GM18517 (cell line): ENCODE measurements at regions not wholly inside any gene's neighbourhood (a gene's known extent, or its start where the extent isn't known, plus 50 kb on each side); places are given as distances from the start of the nearest gene placed in this dataset.
A peak's percentile ranks its signal among the peaks of the same experiment; 100 is the strongest.

Experiments used
- ATAC-seq: cut with Tn5 transposase; IDR thresholded peaks from one replicate; pipeline ENCODE4 v1.9.1; 2021; ENCODE audit warnings: mild to moderate bottlenecking, moderate library complexity; ENCODE audit not compliant: unreplicated experiment

DNA sequence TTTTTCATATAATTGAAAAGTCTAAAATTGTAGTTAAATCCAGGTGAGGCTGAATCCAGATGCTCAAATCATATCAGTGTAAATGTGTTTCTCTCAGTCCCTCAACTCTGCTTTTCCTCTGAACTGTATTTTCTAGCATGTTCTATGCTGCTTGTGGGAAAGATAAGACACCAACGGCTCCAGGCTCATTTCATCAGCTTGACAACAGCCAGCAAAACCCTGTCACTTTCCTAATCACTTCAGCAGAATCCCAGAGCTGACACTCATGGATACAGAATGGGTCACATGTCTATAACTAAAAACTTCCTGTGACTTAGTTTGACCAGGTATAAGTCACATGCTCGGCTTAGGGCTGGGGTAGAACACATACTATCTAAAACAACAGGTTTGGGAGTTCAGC lies 179.4 kb upstream of the ADRA1B start:
- ATAC-seq = no peak

DNA sequence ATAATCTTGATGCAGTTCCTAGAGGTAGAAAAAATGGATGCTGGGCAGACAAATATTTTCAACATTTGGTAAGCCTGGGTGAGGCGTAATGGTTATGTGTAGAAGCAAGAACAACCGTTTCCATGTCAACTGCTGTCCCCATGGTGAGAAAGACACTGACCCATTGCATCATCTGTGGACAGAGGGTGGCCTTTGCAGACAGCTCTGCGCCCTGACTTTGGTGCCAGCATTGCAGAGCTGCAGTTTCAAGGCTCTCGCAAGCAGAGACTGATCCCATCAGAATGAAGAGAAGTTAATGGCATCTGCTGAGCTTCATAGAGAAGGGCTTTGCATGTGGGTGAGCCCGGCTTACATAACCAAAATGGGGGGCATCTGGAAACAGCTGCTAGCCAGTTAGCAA lies 179.0 kb upstream of the ADRA1B start:
- ATAC-seq = no peak

DNA sequence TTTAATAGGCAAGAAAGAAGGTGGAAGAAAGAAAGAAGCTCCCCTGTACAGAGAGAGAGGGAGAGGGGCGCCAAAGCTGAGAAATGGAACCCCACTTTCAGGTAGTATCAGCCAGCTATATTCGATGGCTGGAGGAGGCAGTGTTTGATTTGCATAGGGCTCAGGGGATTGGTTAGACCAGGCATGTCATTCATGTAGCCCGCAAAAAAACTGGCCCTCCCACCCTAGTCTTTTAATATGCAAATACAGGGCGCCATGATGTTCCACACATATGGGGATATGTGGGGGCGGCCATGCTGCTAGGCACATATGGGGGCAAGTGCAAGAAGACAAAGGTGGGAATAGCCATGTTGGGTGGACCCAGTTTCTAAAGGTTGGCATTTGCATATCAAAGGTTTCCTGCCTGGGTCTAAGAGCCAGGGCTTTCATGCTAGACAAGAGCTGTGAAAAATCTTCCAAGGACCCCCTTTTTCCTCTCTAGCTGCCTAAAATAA lies 174.4 kb upstream of the ADRA1B start:
- ATAC-seq = no peak

DNA sequence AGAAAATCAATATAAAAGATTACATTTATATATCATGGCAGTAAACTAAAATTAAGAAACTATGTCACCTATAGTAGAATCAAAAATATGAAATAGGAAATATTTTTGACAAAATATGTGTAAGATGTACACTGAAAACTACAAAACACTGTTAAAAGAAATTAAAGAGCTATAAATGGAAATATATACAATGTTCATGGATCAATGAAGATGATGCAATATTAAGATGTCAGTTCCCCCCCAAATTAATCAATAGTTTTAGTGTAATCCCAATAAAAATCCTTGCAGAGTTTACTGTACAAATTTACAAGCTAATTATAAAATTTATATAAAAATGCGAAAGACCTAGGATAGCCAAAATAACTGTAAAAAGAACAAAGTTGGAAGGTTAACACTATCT lies 173.0 kb upstream of the ADRA1B start:
- no peak for ATAC-seq

DNA sequence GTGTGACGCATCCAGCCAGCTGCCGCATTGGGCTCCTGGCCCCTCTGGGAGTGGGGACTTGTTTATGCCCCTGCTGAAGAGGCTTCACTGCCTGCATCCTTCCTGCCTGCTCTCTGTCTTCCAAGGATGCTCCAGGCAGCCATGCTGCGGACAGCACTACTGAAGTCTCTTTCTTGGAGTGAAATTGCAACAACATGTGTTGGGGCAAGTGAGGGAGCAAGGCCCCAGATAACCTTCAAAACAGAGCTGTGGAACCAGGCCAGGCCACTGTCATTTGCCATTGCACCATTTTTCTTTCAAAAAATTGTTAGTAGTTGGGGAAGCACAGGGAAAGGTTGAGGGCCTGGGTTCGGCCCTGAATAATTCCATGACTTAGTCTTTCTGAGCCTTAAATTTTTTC lies 169.6 kb upstream of the ADRA1B start:
- ATAC-seq = no peak

DNA sequence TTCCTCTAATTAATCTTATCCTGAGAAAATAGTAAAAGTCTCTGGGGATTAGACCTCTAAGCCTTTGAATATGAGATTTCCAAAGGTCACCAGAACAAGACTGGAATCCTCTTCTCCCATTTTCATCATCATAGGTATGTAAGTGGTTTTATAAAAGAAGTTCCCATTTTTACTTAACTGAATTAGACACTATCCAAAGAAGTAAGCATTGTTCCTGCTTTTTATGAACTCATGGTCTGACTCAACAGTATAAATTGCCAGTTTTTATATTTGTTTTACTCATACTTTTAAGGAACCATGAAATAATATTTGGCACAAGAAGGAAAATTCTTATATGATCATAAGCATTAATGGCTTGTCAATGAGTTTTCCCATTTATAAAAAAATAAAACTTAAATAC lies 167.1 kb upstream of the ADRA1B start:
- ATAC-seq = no peak

DNA sequence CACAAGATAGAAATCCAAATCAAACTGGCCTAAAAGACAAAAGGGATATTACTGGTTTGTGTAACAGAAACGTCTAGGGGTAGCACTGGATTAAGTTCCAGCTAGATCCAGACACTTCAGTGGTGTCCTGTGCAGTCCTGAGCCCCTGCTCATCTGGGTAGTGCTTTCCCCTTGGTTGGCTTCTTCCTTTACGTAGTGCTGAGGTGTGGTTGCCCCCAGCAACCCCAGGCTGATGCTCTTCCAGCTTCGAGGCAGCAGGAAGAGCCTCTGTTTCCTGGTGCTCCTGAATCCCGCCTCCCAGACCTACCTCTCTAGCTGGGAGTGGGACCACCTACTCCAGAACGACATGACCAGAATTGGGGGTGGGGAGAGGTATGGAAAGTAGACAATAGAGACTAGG lies 166.1 kb upstream of the ADRA1B start:
- ATAC-seq = no peak

DNA sequence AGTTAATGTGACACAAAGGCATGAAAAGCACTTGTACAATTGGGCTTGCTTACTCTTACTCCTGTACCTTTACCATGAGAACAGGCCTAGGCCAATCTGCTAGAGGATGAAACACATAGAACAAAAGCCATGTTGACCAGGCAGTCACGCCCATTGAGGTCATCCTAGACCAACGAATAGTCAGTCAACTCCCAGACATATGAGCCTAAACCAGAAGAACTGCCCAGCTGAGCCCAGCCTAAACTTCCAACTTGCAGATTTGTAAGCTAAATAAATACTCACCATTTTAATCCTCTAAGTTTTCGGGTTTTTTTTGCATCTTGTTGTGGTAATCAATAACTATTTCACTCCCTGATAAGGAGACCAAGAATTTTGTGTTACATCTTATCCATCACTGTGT lies 164.8 kb upstream of the ADRA1B start:
- no peak for ATAC-seq

DNA sequence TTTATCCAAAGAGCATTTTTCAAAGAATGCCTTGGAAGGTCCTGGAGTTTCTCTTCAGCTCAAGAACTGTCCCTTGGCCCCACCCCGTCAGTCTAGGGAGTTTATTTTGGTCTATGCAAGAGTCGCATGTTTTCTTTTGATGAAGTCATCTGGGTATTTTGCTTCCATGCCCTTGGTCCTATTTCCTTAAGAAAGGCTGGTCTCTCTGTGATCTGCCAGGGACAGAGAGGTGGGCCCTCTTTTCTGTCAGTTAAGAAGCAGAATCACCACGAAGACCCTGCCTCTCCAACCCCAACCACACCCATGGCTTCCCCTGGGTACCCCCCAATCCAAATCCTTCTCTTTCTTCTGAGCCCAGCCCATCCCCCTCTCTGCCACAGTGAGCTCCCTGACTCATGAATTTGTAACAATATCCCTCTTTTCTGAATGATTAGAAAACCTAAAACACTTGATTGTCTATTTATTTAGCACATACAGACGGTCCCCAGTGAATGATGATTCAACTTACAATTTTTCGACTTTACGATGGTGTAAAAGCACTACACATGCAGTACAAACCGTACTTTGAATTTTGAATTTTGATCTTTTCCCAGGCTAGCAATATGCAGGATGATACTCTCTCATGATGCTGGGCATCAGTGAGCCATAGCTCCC lies 163.5 kb upstream of the ADRA1B start:
- ATAC-seq = no peak

DNA sequence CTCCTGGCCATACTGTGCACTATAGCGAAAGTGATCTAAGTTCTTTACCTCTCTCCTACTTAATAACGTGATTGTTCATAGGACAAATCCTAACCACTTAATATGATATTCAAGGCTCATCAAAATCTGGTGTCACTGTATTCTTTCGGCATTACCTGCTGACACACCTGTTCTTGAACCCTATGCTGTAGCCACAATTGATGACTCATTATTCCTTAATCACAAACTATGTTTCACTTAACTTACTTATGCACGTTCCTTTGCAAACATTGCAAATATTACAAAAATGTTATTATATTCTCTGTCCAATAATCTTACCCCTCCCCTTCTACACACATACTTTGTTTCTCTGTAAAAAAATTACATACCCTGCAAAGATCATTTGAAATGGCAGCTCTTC lies 158.1 kb upstream of the ADRA1B start:
- ATAC-seq = no peak

DNA sequence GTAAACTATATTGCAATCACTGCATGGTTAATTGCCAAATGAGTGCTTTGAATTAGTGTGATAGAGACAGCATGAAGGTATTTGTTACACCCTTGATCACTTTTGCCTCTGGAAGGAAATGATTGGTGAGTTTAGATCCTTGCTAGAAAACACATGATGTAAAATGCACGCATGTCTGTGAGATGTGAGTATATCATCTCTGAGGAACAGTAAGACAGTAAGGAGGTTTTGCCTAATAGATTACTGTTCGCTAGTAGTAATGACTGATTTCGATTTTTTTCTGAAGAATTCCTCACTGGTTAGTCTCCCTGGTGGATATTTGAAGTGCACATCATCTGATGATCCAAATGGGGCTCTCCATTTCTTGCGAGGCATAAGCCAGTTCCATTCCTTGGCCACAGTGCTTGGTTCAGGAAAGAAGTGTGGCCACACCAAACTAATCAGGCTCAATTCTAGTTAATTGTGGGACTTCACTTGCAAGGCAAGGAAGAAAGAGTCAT lies 156.4 kb upstream of the ADRA1B start:
- ATAC-seq = no peak

DNA sequence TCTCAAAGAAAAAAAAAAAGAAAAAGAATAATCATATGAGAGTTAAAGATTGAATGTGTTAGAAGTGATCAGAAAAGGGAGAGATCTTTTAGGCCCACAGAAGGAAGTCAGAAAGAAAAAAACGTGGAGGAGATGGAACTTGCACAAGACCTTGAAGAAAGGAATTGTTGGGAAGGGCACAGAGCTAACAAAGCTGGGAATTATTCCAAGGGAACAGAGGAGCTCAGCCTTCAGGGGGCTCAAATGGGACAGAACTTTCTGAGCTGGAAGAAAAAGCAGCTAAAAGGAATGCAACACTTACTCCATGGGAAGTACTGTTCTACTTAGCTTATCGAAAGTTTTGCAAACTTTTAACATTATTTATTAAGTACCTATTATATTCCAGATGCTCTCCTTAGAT lies 153.4 kb upstream of the ADRA1B start:
- ATAC-seq = no peak

DNA sequence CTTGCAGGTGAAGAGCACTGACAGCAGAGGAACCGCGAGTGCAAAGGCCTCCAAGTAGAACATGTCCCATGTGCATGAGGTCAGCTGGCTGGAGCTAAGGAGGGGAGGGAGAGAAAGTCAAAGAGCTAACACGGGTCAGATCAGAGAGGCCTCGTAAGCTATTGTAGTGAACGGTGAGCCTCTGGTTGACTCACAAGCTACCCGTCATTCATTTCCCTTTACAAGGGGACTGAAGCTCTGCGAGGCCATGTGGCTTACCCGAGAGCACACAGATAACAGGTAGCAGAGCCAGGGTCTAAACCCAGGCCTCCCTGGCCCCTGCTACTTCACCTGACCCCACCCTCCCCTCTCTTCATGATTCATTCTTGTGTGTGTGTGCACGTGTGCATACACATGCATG lies 152.7 kb upstream of the ADRA1B start:
- no peak for ATAC-seq

DNA sequence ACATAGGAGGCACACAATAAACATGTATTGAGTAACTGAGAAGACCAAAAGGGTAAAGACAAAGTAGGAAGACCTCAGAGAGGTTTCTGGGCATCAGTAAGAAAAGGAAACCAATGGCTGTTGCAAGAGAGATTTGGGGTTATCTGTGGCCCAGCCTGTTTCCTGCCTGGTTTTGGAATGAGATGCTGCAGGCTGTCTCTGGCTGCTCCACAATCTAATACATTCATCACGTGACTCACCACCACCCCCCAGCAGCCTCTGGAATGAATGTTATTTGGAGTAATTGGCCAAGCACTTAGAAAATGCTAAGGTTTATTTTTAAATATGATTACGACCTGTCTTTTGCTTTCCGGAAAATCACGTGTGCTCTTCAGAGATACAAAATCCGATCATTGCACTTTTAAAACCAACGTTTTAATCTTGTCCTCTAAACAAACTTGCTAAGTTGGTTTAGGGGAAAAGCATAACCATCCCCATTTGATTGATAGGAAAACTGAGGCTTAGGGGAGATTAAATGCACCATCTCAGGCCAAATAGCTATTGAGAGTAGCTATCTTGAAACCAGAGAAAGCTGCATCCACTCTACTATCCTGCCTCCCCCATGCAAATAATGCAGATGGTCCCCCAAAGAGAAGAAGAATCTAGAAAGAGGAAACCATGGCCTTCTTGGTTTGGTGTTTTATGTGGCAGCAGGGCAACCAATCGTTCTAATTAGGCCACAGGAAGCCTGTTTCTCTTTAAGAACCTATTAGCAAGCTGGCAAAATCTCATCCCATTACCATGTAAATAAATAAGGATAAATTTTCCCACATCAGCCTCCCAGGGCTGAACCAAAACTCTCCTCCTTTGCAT lies 151.8 kb upstream of the ADRA1B start:
- ATAC-seq = no peak

DNA sequence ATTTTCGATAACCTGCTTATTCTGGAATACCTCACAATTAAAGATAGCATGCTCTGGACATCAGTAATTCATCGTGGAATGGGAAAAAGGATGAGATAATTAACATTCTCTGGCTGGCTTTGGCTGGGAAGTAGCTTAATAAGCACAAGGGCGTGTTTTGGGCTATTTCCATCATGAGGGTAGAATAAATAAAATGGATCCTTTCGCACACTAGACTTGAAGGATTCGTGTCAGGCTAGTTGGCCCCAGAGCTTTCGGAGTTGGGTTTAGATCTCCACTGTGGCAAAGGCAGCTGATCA lies 151.2 kb upstream of the ADRA1B start:
- no peak for ATAC-seq

DNA sequence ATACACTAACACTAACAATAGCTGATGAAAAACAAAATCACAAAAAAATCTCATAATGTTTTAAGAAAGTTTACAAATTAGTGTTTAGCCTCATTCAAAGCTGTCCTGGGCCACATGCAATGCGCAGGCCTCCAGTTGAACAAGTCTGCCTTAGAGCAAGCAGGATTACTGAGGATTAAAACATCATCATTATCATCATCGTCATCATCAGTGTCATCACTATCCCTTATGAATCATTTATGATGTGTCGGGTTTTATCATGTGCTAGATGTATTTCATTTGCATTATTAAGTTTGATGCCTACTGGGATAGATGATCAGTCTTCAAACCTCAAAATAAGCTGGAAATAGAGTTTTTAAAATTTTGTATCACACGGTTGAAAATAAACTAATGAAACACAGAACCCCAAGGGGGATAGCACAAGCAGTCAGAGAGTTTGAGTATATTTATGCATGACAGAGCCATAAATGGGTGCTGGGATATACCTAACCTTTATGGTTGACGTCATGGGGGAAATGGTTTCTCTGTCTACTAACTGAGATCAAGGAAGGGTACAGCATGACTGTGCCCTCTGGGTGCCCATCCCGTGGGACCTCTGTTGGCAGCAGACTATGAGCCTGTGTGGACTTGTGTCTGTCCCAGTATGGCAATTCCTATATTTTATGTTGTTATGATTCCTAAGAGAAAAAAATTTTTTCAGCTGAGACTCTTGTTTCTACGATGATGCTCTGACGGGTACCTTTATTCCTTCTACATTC lies 150.3 kb upstream of the ADRA1B start:
- no peak for ATAC-seq

DNA sequence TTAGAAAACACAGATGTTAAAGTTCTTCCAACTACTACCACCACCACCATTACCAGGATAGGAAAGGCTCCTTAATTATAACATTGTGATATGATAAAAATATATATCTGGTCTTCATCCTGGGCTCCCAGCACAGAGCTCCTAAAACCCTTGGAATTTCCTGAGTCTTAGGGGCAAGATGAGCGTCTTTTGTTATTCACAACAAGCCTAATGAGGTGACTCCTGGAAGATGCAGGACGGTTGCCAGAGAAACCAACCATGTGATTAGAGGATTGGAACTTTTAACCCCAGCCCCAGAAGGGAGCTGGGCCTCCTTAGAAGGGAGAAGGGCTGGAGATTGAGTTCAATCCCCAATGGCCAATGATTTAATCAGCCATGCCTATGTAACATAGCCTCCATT lies 148.0 kb upstream of the ADRA1B start:
- no peak for ATAC-seq

DNA sequence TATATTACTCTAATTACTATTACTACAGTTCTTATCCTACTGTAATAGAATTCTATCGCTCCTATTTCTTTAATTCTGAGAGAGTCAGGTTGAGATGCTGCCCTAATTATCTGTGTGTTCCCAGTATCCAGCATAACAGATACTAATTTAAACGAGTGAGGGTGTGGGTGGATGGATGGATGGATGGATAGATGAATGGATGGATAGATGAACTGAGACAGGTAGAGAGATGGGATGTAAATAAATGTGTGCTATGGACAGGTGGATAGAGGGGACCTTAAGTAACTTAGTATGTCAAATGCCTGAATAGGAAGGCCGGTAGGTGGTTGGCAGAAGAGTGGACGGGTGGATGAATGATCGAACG lies 143.6 kb upstream of the ADRA1B start:
- ATAC-seq = no peak

DNA sequence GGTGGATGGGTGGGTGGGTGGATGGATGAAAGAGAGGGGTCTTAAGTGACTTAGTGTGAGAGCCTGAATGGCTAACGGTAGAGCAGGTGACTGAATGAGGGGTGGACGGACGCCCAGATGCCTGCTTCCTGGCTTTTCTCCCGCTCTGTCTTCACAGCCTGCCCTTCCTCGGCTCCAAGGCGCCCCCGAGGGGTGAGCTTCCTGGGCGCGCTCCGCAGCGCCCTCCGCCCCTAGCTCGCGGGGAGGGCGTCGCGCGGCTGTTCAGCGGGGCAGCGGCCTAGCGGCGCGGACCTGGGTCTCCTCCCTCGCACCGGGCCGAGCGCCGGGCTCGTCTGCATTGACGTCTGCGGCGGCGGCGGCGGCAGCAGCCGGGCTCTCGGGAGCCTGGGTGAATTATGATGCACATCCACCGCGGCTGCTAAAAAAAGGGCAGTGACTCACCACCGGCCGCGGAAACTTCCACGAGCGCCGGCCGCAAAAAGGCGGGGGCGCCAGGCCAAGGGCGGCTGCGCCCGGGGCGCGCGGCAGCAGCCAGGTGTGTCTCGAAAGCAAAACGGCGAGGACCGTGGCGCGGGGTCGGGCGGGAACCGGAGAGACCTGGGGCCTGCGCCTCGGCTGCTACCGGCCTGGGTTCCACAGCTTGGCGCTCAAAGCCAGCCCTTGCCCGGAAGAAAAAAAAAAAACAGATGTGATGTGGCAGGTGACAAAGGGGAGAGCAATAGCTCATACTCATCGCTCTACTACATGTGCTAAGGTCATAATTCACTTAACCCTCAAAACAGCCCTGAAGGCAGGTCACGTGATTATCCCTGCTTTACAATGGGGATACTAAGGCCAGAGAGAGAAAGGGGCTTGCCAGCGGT lies 143.0 kb upstream of the ADRA1B start:
- peak; percentile 88 for ATAC-seq

DNA sequence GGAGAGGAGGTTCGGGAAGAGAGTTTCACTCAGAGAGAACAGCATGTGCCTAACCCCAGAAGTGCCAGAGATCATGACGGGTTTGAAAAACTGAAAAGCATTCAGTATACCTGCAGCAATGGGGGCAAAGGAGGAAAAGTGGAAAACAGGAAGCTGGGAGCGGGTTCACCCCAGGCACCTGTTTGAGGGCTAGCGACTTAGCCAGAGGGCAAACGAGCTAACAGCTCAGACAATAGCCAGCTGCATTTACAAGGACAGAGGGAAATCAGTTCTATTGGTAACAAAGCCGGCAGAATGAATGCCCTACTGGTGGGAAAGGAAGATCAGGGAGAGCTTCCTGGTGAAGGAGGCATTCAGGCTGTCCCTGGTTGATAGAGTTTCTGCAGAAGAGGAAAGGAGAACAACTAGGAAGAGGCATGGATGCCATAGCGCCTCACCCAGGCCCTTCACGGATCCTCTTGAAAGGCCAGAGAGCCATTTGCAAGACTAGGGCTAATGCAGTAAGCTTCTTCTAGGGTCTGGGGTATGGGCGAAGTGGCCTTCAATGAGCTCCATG lies 141.7 kb upstream of the ADRA1B start:
- no peak for ATAC-seq

DNA sequence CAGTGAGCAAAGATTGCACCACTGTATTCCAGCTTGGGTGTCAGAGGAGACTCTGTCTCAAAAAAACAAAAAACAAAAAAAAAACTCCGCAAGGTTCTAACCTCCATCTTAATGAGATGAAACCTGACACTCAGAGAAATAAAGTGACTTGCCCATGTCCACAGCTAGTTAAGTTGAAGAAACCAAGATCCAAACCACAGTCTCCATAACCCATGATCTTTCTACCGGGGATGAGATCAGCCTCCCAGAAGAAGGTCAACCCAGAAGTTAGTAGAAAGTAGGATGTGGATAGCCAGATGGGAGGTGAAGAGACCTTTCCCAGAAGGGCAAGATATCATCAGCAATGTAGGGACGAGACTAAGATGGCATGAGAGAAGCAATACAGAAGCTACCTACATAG lies 140.4 kb upstream of the ADRA1B start:
- no peak for ATAC-seq
